Caco-2 (cell line): ENCODE measurements at regions not wholly inside any gene's neighbourhood (a gene's known extent, or its start where the extent isn't known, plus 50 kb on each side); places are given as distances from the start of the nearest gene placed in this dataset.

Source experiments
- BruUV-seq: library from RNA; stranded (reverse); fragments of 400-500 nt; replicated peaks from 2 replicates; lab custom pipeline; 2021; lab: Mats Ljungman, UMichigan
- CTCF ChIA-PET: fragments of 300-600 bp; sonication (Branson Sonifier 250); formaldehyde crosslinking; loops from one replicate; lab custom pipeline; 2022; ENCODE audit warnings: antibody characterized with exemption; lab: Charles Lee
- POLR2A ChIA-PET: fragments of 300-600 bp; sonication (Branson Sonifier 250); formaldehyde crosslinking; loops from one replicate; lab custom pipeline; 2022; ENCODE audit warnings: antibody characterized with exemption; lab: Charles Lee
- DNase-seq, 2 experiments: peaks; one replicate each; pipeline versions ENCODE4 v3.0.0 to v3.0.0-alpha.2; 2020 to 2022
- H3K27me3 ChIP-seq: replicated peaks from 2 replicates; pipeline ENCODE4 v1.6.0; 2011; ENCODE audit warnings: low read length; ENCODE audit not compliant: control insufficient read depth, insufficient read depth
- H3K36me3 ChIP-seq: 2 replicates; pipeline ENCODE4 v1.5.1; 2011; ENCODE audit warnings: low read length; ENCODE audit not compliant: control insufficient read depth, insufficient read depth
- H3K4me1 ChIP-seq: fragments of 250-450 bp; sonication (Bioruptor Pico); 2 replicates; pipeline ENCODE4 v1.5.1; 2020; ENCODE audit warnings: mild to moderate bottlenecking
- H3K4me3 ChIP-seq: 2 replicates; pipeline ENCODE4 v1.5.1; 2011; ENCODE audit warnings: low read depth, mild to moderate bottlenecking, control low read depth, low read length
- H3K9me3 ChIP-seq: fragments of 250-450 bp; sonication (Bioruptor Pico); 2 replicates; pipeline ENCODE4 v1.5.1; 2020; ENCODE audit warnings: mild to moderate bottlenecking, moderate library complexity
- H3K27ac Mint-ChIP-seq: one replicate; pipeline ENCODE4 v1.8.0; 2022; ENCODE audit warnings: mixed read lengths; ENCODE audit not compliant: unreplicated experiment
- H3K27me3 Mint-ChIP-seq: one replicate; pipeline ENCODE4 v1.8.0; 2022; ENCODE audit warnings: mixed read lengths; ENCODE audit not compliant: insufficient read depth, unreplicated experiment
- H3K36me3 Mint-ChIP-seq: one replicate; pipeline ENCODE4 v1.8.0; 2022; ENCODE audit warnings: mild to moderate bottlenecking, mixed read lengths; ENCODE audit not compliant: insufficient read depth, unreplicated experiment
- H3K4me1 Mint-ChIP-seq: one replicate; pipeline ENCODE4 v1.8.0; 2022; ENCODE audit warnings: low read depth, mixed read lengths; ENCODE audit not compliant: unreplicated experiment
- H3K4me3 Mint-ChIP-seq: one replicate; pipeline ENCODE4 v1.8.0; 2022; ENCODE audit warnings: mild to moderate bottlenecking, moderate library complexity, mixed read lengths; ENCODE audit not compliant: unreplicated experiment
- H3K9me3 Mint-ChIP-seq: one replicate; pipeline ENCODE4 v1.8.0; 2022; ENCODE audit warnings: mixed read lengths; ENCODE audit not compliant: unreplicated experiment
- intact Hi-C: fragments of 100-400 bp; cut with micrococcal nuclease; formaldehyde crosslinking; loops from one replicate; pipeline ENCODE4 v1.10.0; 2022; ENCODE audit not compliant: unreplicated experiment
- TF ChIP-seq, protein P1 (sequence below), 2 experiments: fragments of 200-600 bp in 1 of 2; IDR thresholded peaks; 1 replicate in 1 of 2; 2 replicates in 1 of 2; pipeline versions ENCODE4 v1.5.1 to v1.8.0; 2011 to 2022; ENCODE audit warnings: antibody characterized with exemption in 1 of 2, control low read depth in 1 of 2, inconsistent platforms in 1 of 2, low read depth in 1 of 2, low read length in 1 of 2, mild to moderate bottlenecking in 1 of 2, moderate library complexity in 1 of 2; ENCODE audit not compliant: insufficient read depth in 1 of 2, severe bottlenecking in 1 of 2, unreplicated experiment in 1 of 2

DNA sequence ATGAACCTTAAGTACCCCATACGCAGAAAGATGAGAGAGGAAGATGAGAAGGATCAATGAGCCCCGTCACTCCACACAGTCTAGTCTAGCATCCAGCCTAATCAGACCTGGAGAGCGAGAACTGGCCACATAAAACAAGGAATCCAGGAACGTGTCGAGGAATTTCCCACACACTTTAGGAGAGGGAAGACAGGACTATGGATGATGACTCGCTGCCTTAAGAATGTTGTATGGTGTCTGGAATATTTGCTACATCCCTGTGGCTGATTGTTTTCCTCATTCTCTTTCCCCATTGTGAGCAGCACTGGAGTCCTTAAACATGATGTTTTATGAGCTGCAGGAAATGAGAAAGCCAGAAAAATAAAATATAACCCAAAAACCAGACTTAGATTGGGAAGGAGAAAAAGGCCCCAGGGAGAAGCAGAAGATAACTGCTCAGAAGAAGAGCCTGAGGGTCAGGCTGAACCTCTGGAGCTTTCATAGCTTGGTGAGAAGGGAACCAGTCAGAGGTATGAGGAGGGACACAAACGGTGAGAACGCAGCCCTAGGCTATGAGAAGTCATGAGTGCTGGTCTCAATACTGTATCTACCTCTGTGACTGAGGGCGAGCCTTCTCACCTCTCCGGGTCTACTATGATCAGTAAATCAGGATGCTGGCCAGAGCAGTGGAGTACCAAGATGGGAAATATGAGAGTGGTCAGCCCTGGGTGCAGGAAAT is 139.5 kb upstream of the NOCT start:
- intact Hi-C loops: loop anchor here (10.0 kb wide), 1 partner anchor 781 kb away; no protein-coding TSS in a partner anchor
- CTCF ChIA-PET: no interaction called here
- H3K36me3 Mint-ChIP-seq: no peaks in the 10 kb centered on the region
- POLR2A ChIA-PET: no interaction called here
- Histone ChIP-seq H3K4me1 (peaks cover 20% of the 10 kb centered on the region), H3K36me3 (no peaks in the 10 kb centered on the region), H3K4me3 (no peak overlapping the region), H3K27me3 (no peaks in the 10 kb centered on the region), H3K9me3 (no peaks in the 10 kb centered on the region)
- H3K4me1 Mint-ChIP-seq: peaks cover 13% of the 10 kb centered on the region
- no peaks in the 10 kb centered on the region for H3K9me3 Mint-ChIP-seq
- no TSS peak for BruUV-seq
- no peaks in the 10 kb centered on the region for H3K27me3 Mint-ChIP-seq
- H3K27ac Mint-ChIP-seq: peak overlapping the region; percentile 77
- DNase-seq: peak in 1 of 2 experiments; percentile 41
- no peak overlapping the region for H3K4me3 Mint-ChIP-seq
- TF ChIP-seq, protein P1, sequence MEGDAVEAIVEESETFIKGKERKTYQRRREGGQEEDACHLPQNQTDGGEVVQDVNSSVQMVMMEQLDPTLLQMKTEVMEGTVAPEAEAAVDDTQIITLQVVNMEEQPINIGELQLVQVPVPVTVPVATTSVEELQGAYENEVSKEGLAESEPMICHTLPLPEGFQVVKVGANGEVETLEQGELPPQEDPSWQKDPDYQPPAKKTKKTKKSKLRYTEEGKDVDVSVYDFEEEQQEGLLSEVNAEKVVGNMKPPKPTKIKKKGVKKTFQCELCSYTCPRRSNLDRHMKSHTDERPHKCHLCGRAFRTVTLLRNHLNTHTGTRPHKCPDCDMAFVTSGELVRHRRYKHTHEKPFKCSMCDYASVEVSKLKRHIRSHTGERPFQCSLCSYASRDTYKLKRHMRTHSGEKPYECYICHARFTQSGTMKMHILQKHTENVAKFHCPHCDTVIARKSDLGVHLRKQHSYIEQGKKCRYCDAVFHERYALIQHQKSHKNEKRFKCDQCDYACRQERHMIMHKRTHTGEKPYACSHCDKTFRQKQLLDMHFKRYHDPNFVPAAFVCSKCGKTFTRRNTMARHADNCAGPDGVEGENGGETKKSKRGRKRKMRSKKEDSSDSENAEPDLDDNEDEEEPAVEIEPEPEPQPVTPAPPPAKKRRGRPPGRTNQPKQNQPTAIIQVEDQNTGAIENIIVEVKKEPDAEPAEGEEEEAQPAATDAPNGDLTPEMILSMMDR (IDR thresholded peaks at IDR 0.05; ENCODE audit: insufficient read depth in 1 of 2, low read depth in 1 of 2, low read length in 1 of 2, severe bottlenecking in 1 of 2, unreplicated experiment in 1 of 2): no peak

DNA sequence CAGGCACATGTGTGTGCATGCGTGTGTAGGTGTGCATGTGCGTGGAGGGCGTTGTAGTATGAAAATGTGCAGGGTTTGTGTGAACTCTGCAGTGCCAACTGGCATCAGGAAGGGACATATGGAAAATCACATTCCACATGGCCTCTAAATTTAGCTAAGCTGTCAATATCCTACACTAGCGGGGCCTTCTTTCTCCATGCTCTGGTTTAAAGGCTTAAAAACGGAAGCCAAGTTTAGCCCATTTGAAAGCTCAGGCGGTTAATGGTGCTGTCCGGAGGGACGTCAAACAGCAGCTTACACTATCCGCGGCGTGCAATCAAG is 144.1 kb upstream of the NOCT start:
- Mint-ChIP-seq H3K27me3 (no peaks in the 10 kb centered on the region), H3K36me3 (no peaks in the 10 kb centered on the region), H3K27ac (no peak overlapping the region), H3K4me3 (no peak overlapping the region), H3K4me1 (peaks cover 13% of the 10 kb centered on the region), H3K9me3 (no peaks in the 10 kb centered on the region)
- TF ChIP-seq, protein P1 (IDR thresholded peaks at IDR 0.05; ENCODE audit: insufficient read depth in 1 of 2, low read depth in 1 of 2, low read length in 1 of 2, severe bottlenecking in 1 of 2, unreplicated experiment in 1 of 2): no peak
- ChIA-PET POLR2A (no interaction called here), CTCF (interaction anchor here (0.6 to 1.7 kb wide), 13 partner anchors 46 to 836 kb away, joined by 3 to 39 read pairs (median 5); partner anchors contain the start of gene SLC7A11)
- no TSS peak for BruUV-seq
- Histone ChIP-seq H3K36me3 (no peaks in the 10 kb centered on the region), H3K4me1 (peaks cover 17% of the 10 kb centered on the region), H3K4me3 (no peak overlapping the region), H3K27me3 (no peaks in the 10 kb centered on the region), H3K9me3 (no peaks in the 10 kb centered on the region)
- intact Hi-C loops: loop anchor here (1.0 to 10.0 kb wide), 12 partner anchors 35 to 1051 kb away; no protein-coding TSS in a partner anchor
- DNase-seq: no peak

DNA sequence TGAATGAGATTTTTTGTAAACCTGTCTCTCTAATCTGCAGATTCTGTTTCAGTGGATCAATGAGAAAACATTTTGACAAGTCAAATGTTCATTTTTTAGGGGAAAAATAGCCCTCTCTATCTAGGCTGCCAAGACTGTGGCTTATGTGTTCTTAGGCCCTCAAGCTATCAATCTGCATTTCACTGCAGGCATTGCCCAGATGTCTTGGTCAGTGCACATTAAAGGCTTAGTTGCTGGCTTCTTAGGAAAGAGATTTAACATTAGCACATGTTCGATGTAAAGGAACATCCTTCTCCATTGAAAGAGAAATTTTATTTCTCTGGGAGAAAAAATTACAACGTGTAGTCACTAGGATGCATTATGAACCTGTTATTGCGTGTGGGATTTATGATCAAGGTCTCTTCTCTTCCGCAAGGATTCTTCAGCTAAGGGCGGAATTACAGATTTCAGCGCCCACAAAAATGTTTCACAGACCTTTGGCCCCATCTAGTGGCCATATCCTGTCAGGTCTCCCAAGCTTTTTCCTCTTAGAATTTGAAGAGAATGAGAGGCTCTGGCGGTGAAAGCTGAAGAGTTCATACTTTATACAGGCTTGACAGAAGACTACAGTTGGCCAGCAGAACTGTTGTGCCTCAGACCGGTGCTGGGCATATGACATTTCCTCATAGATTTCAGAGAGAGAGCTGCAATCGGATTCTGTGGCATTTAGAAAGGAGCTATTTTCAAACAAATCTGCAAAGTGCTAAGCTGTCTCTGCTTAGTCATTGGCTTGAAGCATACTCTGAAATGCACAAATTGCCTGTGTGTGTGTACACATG is 144.6 kb upstream of the NOCT start:
- H3K4me1 Mint-ChIP-seq: peaks cover 7% of the 10 kb centered on the region
- no peaks in the 10 kb centered on the region for H3K9me3 Mint-ChIP-seq
- peak; percentile 62 to 78 for DNase-seq
- Histone ChIP-seq H3K27me3 (no peaks in the 10 kb centered on the region), H3K36me3 (no peaks in the 10 kb centered on the region), H3K9me3 (no peaks in the 10 kb centered on the region), H3K4me1 (peaks cover 11% of the 10 kb centered on the region), H3K4me3 (no peak overlapping the region)
- intact Hi-C loops: loop anchor here (1.0 to 10.0 kb wide), 12 partner anchors 35 to 1051 kb away; no protein-coding TSS in a partner anchor
- BruUV-seq: no TSS peak
- H3K36me3 Mint-ChIP-seq: no peaks in the 10 kb centered on the region
- POLR2A ChIA-PET: no interaction called here
- TF ChIP-seq, protein P1 (IDR thresholded peaks at IDR 0.05; ENCODE audit: insufficient read depth in 1 of 2, low read depth in 1 of 2, low read length in 1 of 2, severe bottlenecking in 1 of 2, unreplicated experiment in 1 of 2): peak; percentile 70 to 80
- H3K27ac Mint-ChIP-seq: no peak overlapping the region
- CTCF ChIA-PET: interaction anchor here (0.6 to 1.7 kb wide), 16 partner anchors 33 to 836 kb away, joined by 3 to 39 read pairs (median 4); partner anchors contain the start of gene SLC7A11
- no peak overlapping the region for H3K4me3 Mint-ChIP-seq
- no peaks in the 10 kb centered on the region for H3K27me3 Mint-ChIP-seq
